SU-DHL-6 (cell line): ENCODE measurements at regions not wholly inside any gene's neighbourhood (a gene's known extent, or its start where the extent isn't known, plus 50 kb on each side); places are given as distances from the start of the nearest gene placed in this dataset.

Experiments
- H2AFZ ChIP-seq: fragments of 200-600 bp; sonication (generic); 2 replicates; pipeline ENCODE4 v1.6.1; 2014; ENCODE audit warnings: low read depth, mild to moderate bottlenecking, moderate library complexity, mixed read lengths, antibody characterized with exemption, low read length; ENCODE audit not compliant: severe bottlenecking
- H3F3A ChIP-seq: fragments of 200-600 bp; shearing (Covaris generic); 2 replicates; pipeline ENCODE4 v1.6.0; 2016; ENCODE audit warnings: antibody characterized with exemption, mild to moderate bottlenecking; ENCODE audit not compliant: insufficient read depth
- H3K27ac ChIP-seq: fragments of 200-600 bp; sonication (generic); 2 replicates; pipeline ENCODE4 v1.5.1; 2016; ENCODE audit warnings: low read depth, mild to moderate bottlenecking, low read length, moderate library complexity, mixed read lengths
- H3K27me3 ChIP-seq: fragments of 200-600 bp; sonication (generic), shearing (Covaris generic); 2 replicates; pipeline ENCODE4 v1.6.0; 2014; ENCODE audit warnings: mild to moderate bottlenecking, low read length
- H3K36me3 ChIP-seq: fragments of 200-600 bp; sonication (generic); 2 replicates; pipeline ENCODE4 v1.6.1; 2014; ENCODE audit warnings: mild to moderate bottlenecking, low read length, mixed read lengths
- H3K4me2 ChIP-seq: fragments of 300-600, 200-600 bp; shearing (Covaris generic), sonication (generic); 2 replicates; pipeline ENCODE4 v1.6.0; 2014; ENCODE audit warnings: low read length, low read depth, mild to moderate bottlenecking; ENCODE audit not compliant: poor library complexity, severe bottlenecking
- H3K4me3 ChIP-seq: fragments of 200-600 bp; sonication (generic); 2 replicates; pipeline ENCODE4 v1.5.1; 2014; ENCODE audit warnings: antibody characterized with exemption, low read length, mild to moderate bottlenecking, mixed read lengths; ENCODE audit not compliant: insufficient read depth, poor library complexity, severe bottlenecking
- H3K79me2 ChIP-seq: fragments of 200-600 bp; sonication (generic); 2 replicates; pipeline ENCODE4 v1.6.1; 2014; ENCODE audit warnings: mild to moderate bottlenecking, low read length, moderate library complexity; ENCODE audit not compliant: insufficient read depth
- H3K9ac ChIP-seq: fragments of 200-600 bp; sonication (generic); 2 replicates; pipeline ENCODE4 v1.7.0; 2014; ENCODE audit warnings: mild to moderate bottlenecking, low read length
- H3K9me2 ChIP-seq: fragments of 200-600 bp; sonication (generic); replicated peaks from 2 replicates; pipeline ENCODE4 v1.6.1; 2014; ENCODE audit warnings: low read length; ENCODE audit not compliant: insufficient read depth
- H3K9me3 ChIP-seq: fragments of 200-600 bp; sonication (generic); 2 replicates; pipeline ENCODE4 v1.6.1; 2014; ENCODE audit warnings: low read length, mixed read lengths; ENCODE audit not compliant: insufficient read depth
- H4K20me1 ChIP-seq: fragments of 200-600 bp; sonication (generic); 2 replicates; pipeline ENCODE4 v1.6.1; 2014; ENCODE audit warnings: low read depth, mild to moderate bottlenecking, antibody characterized with exemption, low read length, moderate library complexity, mixed read lengths
- EZH2phosphoT487 ChIP-seq: fragments of 200-600 bp; sonication (generic), shearing (Covaris generic); conservative IDR thresholded peaks from 2 replicates; pipeline ENCODE4 v1.6.1; 2018; ENCODE audit warnings: mild to moderate bottlenecking, antibody characterized with exemption, low read length, moderate library complexity, mixed read lengths
- TF ChIP-seq, protein P1 (sequence below): fragments of 200-600 bp; sonication (generic); IDR thresholded peaks from one replicate; pipeline ENCODE4 v1.5.1; 2017; ENCODE audit warnings: antibody characterized with exemption, mild to moderate bottlenecking, low read length, moderate library complexity; ENCODE audit not compliant: insufficient read depth, poor library complexity, severe bottlenecking

DNA sequence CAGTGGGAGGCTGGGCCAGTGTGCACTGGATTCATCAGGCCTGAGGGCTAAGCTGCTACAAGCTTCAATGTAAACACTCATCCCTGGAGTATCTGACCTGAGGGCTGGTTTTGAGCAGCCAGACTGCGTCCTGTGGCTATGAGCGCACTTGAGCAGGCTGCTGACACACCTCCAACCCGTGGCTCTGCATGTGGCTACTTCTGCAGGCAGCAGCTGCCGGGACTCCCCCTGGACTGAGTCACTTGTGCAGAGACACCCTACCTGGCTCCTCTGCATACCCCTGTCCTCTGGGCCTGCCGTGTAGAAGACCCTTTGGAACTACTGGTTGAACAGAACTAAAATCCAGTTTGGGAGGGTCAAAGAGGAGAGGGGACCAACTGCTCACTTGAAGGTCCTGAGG is 172.0 kb downstream of the SCP2D1 start:
- Histone ChIP-seq H3K79me2 (no peaks in the 10 kb centered on the region), H3K4me3 (no peak overlapping the region), H3K9me3 (no peaks in the 10 kb centered on the region), H4K20me1 (no peaks in the 10 kb centered on the region), H3K9ac (no peak overlapping the region), H3K27me3 (no peaks in the 10 kb centered on the region), H3K36me3 (no peaks in the 10 kb centered on the region), H3K27ac (no peak overlapping the region), H3K9me2 (no peaks in the 10 kb centered on the region), H2AFZ (no peak overlapping the region), H3F3A (no peaks in the 10 kb centered on the region), H3K4me2 (no peak overlapping the region)
- no peak for TF ChIP-seq EZH2phosphoT487
- TF ChIP-seq, protein P1, sequence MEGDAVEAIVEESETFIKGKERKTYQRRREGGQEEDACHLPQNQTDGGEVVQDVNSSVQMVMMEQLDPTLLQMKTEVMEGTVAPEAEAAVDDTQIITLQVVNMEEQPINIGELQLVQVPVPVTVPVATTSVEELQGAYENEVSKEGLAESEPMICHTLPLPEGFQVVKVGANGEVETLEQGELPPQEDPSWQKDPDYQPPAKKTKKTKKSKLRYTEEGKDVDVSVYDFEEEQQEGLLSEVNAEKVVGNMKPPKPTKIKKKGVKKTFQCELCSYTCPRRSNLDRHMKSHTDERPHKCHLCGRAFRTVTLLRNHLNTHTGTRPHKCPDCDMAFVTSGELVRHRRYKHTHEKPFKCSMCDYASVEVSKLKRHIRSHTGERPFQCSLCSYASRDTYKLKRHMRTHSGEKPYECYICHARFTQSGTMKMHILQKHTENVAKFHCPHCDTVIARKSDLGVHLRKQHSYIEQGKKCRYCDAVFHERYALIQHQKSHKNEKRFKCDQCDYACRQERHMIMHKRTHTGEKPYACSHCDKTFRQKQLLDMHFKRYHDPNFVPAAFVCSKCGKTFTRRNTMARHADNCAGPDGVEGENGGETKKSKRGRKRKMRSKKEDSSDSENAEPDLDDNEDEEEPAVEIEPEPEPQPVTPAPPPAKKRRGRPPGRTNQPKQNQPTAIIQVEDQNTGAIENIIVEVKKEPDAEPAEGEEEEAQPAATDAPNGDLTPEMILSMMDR, result no peak

DNA sequence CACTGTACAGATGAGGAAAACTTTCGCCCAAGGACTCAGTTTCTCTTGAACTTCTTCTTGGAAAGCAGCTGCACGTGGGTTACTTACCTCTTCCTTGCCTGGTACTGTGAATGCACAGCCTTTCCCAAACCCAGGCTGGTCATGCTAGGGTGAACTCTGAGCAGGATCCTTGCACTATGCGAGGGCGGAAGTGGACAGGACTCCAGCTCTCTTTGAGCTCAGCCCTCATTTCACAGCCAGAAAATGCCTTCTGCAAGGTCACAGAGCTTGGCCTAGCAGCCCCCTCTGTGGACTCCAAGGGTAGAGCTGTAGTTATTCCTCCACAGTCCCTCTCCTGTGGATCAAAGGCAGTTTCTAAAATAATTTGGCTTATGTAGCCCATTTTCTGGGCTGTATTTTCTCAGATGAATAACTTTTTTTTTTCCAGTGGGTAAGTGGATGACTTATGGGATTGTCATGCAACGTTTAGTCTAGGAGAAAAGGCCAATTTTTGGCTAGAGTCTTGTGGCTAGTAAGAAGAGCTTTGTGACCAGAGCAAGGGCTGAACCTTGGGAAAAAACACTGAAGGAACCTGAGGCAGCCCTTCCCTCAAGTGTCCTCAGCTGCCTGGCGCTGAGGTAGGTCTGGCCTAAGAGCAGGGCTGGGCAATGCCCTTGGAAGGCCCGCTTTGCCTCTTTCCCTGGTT is 172.7 kb downstream of the SCP2D1 start:
- Histone ChIP-seq H3K4me2 (no peak overlapping the region), H3K27ac (no peak overlapping the region), H3K4me3 (no peak overlapping the region), H3K9ac (no peak overlapping the region), H4K20me1 (no peaks in the 10 kb centered on the region), H3K36me3 (no peaks in the 10 kb centered on the region), H3K27me3 (no peaks in the 10 kb centered on the region), H3K9me3 (no peaks in the 10 kb centered on the region), H3F3A (no peaks in the 10 kb centered on the region), H3K9me2 (no peaks in the 10 kb centered on the region), H2AFZ (no peak overlapping the region), H3K79me2 (no peaks in the 10 kb centered on the region)
- no peak for TF ChIP-seq EZH2phosphoT487
- TF ChIP-seq, protein P1, result no peak

DNA sequence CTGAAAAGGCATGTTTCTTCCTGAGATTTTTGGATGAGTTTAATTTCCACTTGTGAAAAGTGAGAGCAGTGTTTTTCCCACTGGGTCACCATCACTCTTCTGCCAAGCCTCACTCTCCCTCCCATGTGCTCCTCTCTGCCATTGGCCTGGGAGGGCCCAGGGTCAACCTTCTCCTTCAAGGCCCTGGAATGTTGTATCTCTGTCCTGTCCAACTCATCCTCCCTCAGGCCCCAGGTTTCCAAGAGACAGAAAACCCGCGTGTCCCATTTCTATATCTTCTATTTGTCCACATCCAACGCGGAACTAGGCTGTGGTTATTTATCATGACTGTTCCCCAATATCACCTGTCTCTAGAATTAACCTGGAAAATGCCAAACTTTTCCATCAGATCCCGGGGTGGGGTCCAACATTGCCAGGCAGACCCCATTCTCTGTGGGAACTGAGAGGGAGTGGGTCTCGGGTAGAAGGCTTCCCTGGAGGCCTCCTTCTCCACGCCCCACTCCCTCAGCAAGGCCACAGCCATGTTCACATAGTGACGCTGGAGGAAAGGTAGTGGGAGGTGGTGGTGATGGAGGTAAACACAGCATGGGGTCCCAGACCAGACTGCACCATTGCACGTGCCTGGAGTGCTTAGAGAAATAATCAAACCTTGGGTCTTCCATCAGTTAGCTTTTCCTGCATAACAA is 173.5 kb downstream of the SCP2D1 start:
- Histone ChIP-seq H2AFZ (no peak overlapping the region), H3K9ac (no peak overlapping the region), H4K20me1 (no peaks in the 10 kb centered on the region), H3K9me3 (no peaks in the 10 kb centered on the region), H3K9me2 (no peaks in the 10 kb centered on the region), H3K27ac (no peak overlapping the region), H3K4me2 (no peak overlapping the region), H3K4me3 (no peak overlapping the region), H3K79me2 (no peaks in the 10 kb centered on the region), H3K27me3 (no peaks in the 10 kb centered on the region), H3F3A (no peaks in the 10 kb centered on the region), H3K36me3 (no peaks in the 10 kb centered on the region)
- TF ChIP-seq EZH2phosphoT487, result no peak
- TF ChIP-seq, protein P1, result no peak
